Fibroblast of upper back skin (primary cell): ENCODE measurements at regions not wholly inside any gene's neighbourhood (a gene's known extent, or its start where the extent isn't known, plus 50 kb on each side); places are given as distances from the start of the nearest gene placed in this dataset.
"Not testable (repeated sequence)": the region's sequence is repeated elsewhere in the genome, so short reads cannot be mapped to it uniquely, and the experiment has no call there.

Experiments
- DNase-seq: peaks from one replicate; pipeline ENCODE4 v3.0.0-alpha.2; 2013

- DNase-seq = no peak
These were observed 187.6 kb upstream of the ALG10 start for GRCh38 chr12:33834672-33835071.

GRCh38 chr12:33876618-33877017 lies 145.7 kb upstream of the ALG10 start:
- DNase-seq = no peak

GRCh38 chr12:33892425-33892824 lies 129.9 kb upstream of the ALG10 start:
- no peak for DNase-seq

- not testable (repeated sequence) for DNase-seq
These were observed 101.8 kb upstream of the ALG10 start for GRCh38 chr12:33920460-33920859.

GRCh38 chr12:33926095-33926494 lies 96.2 kb upstream of the ALG10 start:
- no peak for DNase-seq

GRCh38 chr12:33937669-33938068 lies 84.6 kb upstream of the ALG10 start:
- not testable (repeated sequence) for DNase-seq

GRCh38 chr12:33942172-33942571 lies 80.1 kb upstream of the ALG10 start:
- DNase-seq = no peak

GRCh38 chr12:33944703-33945437 lies 77.4 kb upstream of the ALG10 start:
- DNase-seq = no peak

GRCh38 chr12:33945438-33945784 lies 76.9 kb upstream of the ALG10 start:
- DNase-seq = no peak

- not testable (repeated sequence) for DNase-seq
These were observed 56.1 kb upstream of the ALG10 start for GRCh38 chr12:33966219-33966618.

GRCh38 chr12:33967760-33968159 lies 54.5 kb upstream of the ALG10 start:
- DNase-seq = no peak
